Ovary (tissue), 3 donors: ENCODE measurements at regions not wholly inside any gene's neighbourhood (a gene's known extent, or its start where the extent isn't known, plus 50 kb on each side); places are given as distances from the start of the nearest gene placed in this dataset.

Experiments used
- CTCF ChIP-seq, 3 donors: fragments of 450-650 bp in 2 of 3; fragments of 200-600 bp in 1 of 3; IDR thresholded peaks; one replicate each; pipeline versions ENCODE4 v1.5.1 to v1.8.0; 2016 to 2022; ENCODE audit warnings: antibody characterized with exemption in 3 of 3, mild to moderate bottlenecking in 1 of 3
- EP300 ChIP-seq: sonication (generic); formaldehyde crosslinking; IDR thresholded peaks from one replicate; pipeline ENCODE4 v1.6.1; 2017; ENCODE audit warnings: antibody characterized with exemption
- POLR2A ChIP-seq: fragments of 450-650 bp; IDR thresholded peaks from one replicate; pipeline ENCODE4 v1.6.1; 2017; ENCODE audit warnings: antibody characterized with exemption, mild to moderate bottlenecking, moderate library complexity
- donor health status: DM: no; HTN: no; CAD: no.

- TF ChIP-seq CTCF (IDR thresholded peaks at IDR 0.05) (no peak), POLR2A (no peak), EP300 (no peak)
These were observed 149.4 kb downstream of the IMPG2 start for GRCh38 chr3:101170806-101171558.
